HK-2 (cell line): ENCODE measurements at regions not wholly inside any gene's neighbourhood (a gene's known extent, or its start where the extent isn't known, plus 50 kb on each side); places are given as distances from the start of the nearest gene placed in this dataset.
"Not testable (repeated sequence)": the region's sequence is repeated elsewhere in the genome, so short reads cannot be mapped to it uniquely, and the experiment has no call there.

Source experiments
- DNase-seq: peaks from one replicate; pipeline ENCODE4 v3.0.0-alpha.2; 2018; ENCODE audit not compliant: unreplicated experiment

DNA sequence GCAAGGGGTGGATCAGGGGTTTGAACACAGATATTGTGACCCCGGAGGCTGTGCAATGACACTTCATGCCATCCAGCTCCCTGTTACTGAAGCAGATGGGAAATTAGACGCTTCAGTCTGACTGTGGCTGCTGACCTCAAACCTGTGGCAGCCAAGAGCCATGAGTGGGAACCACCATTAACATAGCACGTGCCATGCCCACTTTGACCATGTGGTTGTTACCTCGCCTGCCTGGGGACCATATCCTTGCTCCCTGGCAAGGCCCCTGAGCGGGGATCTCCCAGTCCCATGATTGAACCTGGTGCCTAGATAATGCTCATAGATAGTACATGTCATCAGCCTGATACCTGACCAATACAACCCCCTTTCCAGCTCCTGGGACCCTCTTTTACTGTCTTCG lies 68.9 kb downstream of the CYP26B1 start:
- DNase-seq = no peak

DNA sequence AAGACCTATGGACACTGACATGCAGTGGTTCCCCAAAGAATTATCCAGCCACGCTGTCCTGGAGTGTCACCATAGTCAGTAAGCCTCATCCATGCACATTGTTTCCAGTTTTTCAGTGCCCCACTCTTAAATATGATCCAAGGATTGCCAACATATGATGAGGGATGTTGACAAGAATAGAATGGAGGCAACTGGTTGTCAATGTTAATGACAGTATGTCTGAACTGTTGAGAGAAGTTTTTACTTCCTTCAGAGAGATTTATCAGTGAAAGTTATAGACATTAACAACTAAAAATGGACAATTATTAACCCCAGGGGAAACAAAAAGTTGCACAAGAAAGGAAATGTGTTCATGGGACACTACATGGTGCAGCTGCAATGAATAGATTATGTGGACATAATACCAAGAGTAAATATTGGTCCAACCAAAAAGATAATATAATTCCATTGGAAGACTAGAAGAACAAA lies 69.9 kb downstream of the CYP26B1 start:
- no peak for DNase-seq

- DNase-seq = not testable (repeated sequence)
Observed at GRCh38 chr2:72073373-72073772, 74.3 kb downstream of the CYP26B1 start.

GRCh38 chr2:72064197-72064596 lies 83.5 kb downstream of the CYP26B1 start:
- not testable (repeated sequence) for DNase-seq

DNA sequence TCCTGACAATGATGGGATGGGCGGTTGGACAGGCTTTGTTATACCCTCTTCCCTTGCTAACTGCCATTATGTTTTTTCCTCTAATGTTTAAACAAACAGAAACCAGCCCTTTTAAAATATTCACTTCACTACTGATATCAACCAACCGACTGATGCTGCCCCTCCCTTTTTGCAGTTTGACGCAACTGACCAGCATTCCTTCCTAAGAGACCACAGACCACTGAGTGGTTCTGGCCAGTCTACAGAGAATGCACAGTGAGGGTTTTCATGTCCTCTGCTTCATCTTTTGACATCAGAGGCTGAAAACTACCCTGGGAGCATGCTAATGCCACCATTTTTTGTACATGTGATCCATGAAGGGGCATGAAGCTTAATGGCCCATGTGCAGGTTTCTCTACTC lies 85.3 kb downstream of the CYP26B1 start:
- DNase-seq = no peak

DNA sequence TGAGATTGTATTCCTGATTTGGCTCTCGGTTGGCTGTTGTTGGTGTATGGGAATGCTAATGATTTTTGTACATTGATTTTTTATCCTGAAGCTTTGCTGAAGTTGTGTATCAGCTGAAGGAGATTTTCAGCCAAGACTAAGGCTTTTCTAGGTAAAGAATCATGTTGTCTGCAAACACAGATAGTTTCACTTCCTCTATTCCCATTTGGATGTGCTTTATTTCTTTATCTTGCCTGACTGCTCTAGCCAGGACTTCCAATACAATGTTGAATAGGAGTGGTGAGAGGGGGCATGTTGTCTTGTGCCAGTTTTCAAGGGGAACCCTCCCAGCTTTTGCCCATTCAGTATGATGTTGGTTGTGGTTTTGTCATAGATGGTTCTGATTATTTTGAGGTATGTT lies 90.4 kb downstream of the CYP26B1 start:
- DNase-seq = no peak

DNA sequence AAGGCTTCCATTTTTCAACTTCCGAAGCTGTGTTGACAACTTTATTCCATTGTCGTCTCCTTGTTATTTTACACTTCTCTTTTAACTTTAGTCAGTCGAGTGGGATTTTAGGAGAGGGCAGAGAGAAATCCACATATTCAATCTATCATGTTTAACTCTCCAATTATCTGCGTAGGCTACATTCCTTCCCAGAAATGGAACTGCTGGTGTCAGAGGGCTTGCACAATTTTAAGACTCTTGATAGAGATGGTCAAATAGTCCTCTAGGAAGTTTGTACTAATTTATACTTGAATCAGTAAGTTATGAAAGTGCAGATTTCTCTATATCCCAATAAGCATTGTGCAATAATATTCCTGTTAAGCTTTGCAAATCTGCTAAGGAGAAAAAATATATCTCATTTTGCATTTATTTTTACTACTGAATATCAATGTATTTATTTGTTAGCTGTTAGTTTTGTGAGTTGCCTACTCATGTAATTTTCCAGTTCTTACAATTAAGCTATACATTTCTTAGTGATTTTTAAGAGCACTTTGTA lies 95.6 kb downstream of the CYP26B1 start:
- DNase-seq = no peak

DNA sequence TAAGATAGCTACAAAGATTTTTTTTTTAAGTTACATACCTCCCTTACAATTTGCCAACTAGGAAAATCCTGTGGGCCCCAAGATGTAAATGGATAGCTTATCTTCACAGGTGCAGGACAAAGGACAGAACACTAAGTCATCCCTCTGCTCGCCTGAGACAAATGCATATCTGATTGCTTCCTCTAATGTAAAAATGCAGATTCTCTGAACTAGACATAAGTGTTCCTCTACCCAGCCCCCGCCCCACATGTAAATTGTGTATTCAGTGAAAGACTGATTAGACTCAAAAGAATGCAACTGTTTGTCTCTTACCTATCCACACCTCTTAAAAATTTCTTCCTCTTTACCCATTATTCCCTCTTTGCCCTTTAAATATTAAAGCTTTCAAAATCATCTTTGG lies 96.5 kb downstream of the CYP26B1 start:
- DNase-seq = no peak

DNA sequence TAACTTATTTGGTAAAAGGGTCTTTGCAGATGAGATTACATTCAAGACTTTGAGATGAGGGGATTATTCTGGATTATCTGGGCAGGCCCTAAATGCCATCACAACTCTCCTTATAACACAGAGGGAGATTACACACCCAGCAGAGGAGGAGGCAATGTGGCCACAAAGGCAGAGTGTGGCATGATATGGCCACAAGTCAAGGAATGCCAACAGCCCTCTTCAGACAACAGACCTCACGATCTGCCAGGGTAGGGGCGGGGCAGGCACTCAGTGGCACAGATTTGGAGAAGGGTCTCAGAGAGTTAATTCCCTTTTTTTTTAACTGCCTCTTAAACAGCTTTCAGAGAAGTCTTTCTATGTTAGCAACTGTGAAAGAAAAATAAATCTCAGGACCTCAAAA lies 96.9 kb downstream of the CYP26B1 start:
- DNase-seq = no peak

DNA sequence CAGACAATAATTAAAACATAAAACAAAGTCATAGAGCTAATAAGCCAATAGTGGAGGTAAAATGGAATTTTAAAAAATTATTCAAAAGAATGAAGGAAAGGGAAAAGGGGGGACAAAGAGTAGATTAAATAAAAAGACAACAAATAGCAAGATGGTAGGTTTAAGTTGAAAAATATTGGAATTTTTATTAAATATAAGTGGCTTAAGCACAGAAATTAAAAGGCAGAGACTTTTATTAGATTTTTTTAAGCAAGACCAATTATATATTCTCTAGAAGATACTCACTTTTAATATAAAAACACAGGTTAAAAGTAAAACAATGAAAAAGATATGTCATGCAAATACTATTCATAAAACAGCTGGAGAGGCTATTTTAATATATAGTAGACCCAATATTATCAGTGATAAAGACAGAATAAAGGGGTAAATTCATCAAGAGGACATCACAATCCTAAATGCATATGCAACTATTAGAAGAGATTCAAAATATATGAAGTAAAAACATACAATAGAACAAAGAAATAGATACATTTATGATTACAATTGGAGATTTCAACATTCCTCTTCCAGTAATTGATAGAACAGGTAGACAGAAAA lies 98.7 kb downstream of the CYP26B1 start:
- DNase-seq = no peak

DNA sequence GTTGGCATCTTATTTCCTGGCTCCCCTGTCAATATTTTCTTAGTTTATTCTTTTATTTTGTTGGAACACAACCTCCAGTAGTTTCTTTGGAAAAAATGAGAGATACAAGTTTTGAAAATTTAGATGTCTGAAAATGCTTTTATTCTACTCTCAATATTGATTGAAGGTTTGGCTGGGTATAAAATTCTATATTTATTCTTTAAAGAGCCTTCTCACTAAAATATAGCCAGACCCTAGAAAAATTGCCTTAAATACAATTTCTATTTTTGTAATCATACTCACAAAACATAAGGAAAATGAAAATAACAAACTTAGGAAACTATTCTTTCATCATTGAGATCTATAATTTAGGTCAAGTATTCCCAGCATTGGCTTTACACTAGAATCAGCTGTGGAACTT lies 103.7 kb downstream of the CYP26B1 start:
- DNase-seq = no peak

- DNase-seq = no peak
Observed at GRCh38 chr2:72041638-72042111, 106.0 kb downstream of the CYP26B1 start.

GRCh38 chr2:72040629-72041571 lies 106.8 kb downstream of the CYP26B1 start:
- no peak for DNase-seq

- no peak for DNase-seq
Observed at GRCh38 chr2:72038524-72038923, 109.1 kb downstream of the CYP26B1 start.

DNA sequence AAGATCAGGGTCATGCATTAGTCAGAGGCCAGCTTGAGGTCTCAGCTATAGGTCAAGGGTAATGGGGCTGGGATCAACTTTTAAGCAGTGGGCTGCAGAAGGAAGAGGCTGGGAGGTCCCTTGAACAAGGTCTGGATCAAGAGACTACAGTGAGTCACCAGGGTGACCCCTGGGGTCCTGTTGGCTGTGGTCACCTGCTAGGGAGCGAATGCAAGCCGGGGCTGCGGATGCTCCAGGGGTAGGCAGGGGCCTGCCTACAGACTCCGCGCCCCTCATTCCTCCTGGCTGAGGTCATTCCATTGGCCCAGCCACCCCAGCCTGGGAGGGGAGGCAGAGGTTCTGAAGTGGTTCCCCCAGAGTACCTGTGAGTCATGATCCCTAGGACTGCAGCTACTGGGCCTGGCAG lies 110.4 kb downstream of the CYP26B1 start:
- DNase-seq = no peak

DNA sequence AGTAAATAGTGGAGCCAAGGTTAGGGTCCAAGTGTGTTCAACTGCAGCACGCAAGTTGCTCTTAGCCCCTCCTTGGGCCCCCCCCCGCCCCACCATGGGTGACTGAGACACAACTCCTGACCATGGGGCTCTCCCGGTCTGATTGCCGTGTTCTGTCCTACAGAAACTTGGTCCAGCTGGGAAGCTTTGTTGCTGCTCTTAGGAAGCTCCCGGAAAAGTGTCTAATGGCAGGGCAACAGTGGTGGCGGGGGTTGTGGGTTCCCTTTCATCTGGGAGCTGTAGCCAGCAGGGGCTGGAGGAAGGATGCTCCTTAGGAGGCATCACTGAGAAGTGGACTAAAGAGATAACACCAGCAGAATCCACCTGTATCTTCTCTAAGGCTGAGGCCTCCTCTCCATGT lies 111.1 kb downstream of the CYP26B1 start:
- no peak for DNase-seq

GRCh38 chr2:72036173-72036545 lies 111.5 kb downstream of the CYP26B1 start:
- DNase-seq = no peak

- DNase-seq = no peak
Observed at GRCh38 chr2:72035518-72036172, 112.0 kb downstream of the CYP26B1 start.

DNA sequence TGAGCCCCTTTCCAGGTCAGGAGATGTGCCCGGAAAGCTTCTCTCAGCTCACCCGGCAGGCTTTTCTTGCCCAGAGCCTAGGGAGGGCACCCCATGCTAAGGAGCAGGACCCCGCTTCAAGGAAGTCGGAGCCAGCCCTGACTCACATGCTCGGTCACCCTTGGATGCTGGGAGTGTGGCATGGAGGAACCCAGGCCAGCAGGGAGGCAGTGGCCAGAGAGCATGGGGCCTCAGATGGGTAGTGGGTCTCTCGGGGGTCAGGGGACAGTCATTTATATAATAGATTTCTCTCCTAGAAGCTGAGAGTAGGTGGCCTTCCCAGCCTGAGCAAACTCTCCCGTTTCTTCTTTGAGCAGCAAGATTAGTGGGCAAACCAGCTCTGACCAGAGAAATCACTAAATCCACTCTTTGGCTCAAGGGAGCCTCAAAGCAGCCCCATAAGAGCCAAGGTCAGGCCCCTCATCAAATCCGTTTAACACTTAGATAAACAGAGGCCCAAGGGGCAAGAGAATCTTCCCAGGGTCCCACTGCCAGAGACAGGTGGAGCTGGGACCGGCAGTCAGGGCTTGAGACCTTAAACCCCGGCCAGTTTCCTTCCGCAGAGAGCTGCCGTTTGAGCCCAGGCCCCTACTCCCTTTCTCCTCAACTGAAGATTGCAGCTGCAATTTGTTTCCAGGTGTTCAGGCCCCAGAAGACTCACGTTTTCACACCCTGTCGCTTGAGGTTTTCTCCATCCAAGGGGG lies 113.1 kb downstream of the CYP26B1 start:
- DNase-seq = no peak

- DNase-seq = no peak
Observed at GRCh38 chr2:72033636-72034035, 114.0 kb downstream of the CYP26B1 start.

DNA sequence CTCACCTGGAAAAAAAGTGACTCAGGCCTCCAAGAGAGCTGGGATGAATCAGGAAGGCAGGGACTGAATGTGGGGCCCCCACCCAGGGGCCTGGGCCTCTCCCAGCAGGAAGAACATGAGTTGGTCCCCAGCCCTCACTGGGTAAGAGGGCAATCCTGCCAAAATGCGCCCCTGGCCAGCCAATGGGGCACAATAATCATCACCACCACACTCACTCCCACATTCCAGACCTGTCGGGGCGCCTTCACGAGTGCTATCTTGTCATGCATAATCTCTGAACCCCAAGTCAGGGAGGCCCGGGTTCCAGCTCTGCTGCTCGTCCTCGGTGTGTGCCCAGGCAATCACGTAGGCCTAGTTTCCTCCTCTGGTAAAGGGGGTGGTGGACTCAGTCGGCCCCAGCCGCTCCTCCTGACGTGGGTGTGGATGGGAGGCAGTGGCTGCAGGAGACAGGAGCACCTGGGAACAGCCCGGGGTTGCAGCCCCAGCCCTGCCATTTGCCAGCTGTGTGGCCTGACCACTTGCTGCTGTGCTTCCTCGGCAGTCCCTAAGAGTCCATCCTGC lies 115.1 kb downstream of the CYP26B1 start:
- no peak for DNase-seq
